Ovary (tissue), 3 donors: ENCODE measurements at regions not wholly inside any gene's neighbourhood (a gene's known extent, or its start where the extent isn't known, plus 50 kb on each side); places are given as distances from the start of the nearest gene placed in this dataset.

Experiments used
- CTCF ChIP-seq, 3 donors: fragments of 450-650 bp in 2 of 3; fragments of 200-600 bp in 1 of 3; IDR thresholded peaks; one replicate each; pipeline versions ENCODE4 v1.5.1 to v1.8.0; 2016 to 2022; ENCODE audit warnings: antibody characterized with exemption in 3 of 3, mild to moderate bottlenecking in 1 of 3
- EP300 ChIP-seq: sonication (generic); formaldehyde crosslinking; IDR thresholded peaks from one replicate; pipeline ENCODE4 v1.6.1; 2017; ENCODE audit warnings: antibody characterized with exemption
- POLR2A ChIP-seq: fragments of 450-650 bp; IDR thresholded peaks from one replicate; pipeline ENCODE4 v1.6.1; 2017; ENCODE audit warnings: antibody characterized with exemption, mild to moderate bottlenecking, moderate library complexity
- donor health status: DM: no; HTN: no; CAD: no.

GRCh38 chr12:83864054-83864453 is 1048.5 kb downstream of the SLC6A15 start:
- TF ChIP-seq CTCF (IDR thresholded peaks at IDR 0.05) = no peak
- TF ChIP-seq POLR2A = no peak
- TF ChIP-seq EP300 = no peak
